DND-41 (cell line): ENCODE measurements at regions not wholly inside any gene's neighbourhood (a gene's known extent, or its start where the extent isn't known, plus 50 kb on each side); places are given as distances from the start of the nearest gene placed in this dataset.

Experiments used
- ATAC-seq: fragments of 200-7000 bp; cut with Tn5 transposase; 3 replicates; pipeline ENCODE4 v1.9.1; 2021; ENCODE audit warnings: low read depth; ENCODE audit not compliant: insufficient read depth
- DNase-seq: peaks from one replicate; pipeline ENCODE4 v3.0.0-alpha.2; 2020
- H2AFZ ChIP-seq: 2 replicates; pipeline ENCODE4 v1.6.0; 2012; ENCODE audit warnings: low read depth, low read length
- H3K27ac ChIP-seq: 2 replicates; pipeline ENCODE4 v1.5.1; 2012; ENCODE audit warnings: low read length, inconsistent platforms
- H3K27me3 ChIP-seq: fragments of 200-600 bp; sonication (generic); 2 replicates; pipeline ENCODE4 v1.6.0; 2012; ENCODE audit warnings: low read length, mild to moderate bottlenecking, inconsistent platforms; ENCODE audit not compliant: insufficient read depth, poor library complexity
- H3K36me3 ChIP-seq: 2 replicates; pipeline ENCODE4 v1.5.1; 2012; ENCODE audit warnings: low read length, inconsistent platforms; ENCODE audit not compliant: insufficient read depth
- H3K4me1 ChIP-seq: 2 replicates; pipeline ENCODE4 v1.5.1; 2012; ENCODE audit warnings: mild to moderate bottlenecking, low read length; ENCODE audit not compliant: insufficient read depth
- H3K4me2 ChIP-seq: 2 replicates; pipeline ENCODE4 v1.6.0; 2012; ENCODE audit warnings: mild to moderate bottlenecking, moderate library complexity, low read length, inconsistent platforms; ENCODE audit not compliant: insufficient read depth
- H3K4me3 ChIP-seq, 2 experiments: fragments of 200-600 bp in 1 of 2; shearing (Covaris generic) in 1 of 2; 2 replicates each; pipeline ENCODE4 v1.5.1; 2012 to 2016; ENCODE audit warnings: inconsistent platforms in 2 of 2, low read length in 2 of 2, mild to moderate bottlenecking in 2 of 2, low read depth in 1 of 2, moderate library complexity in 1 of 2
- H3K79me2 ChIP-seq: 2 replicates; pipeline ENCODE4 v1.6.0; 2012; ENCODE audit warnings: low read length, inconsistent platforms; ENCODE audit not compliant: insufficient read depth
- H3K9ac ChIP-seq: 2 replicates; pipeline ENCODE4 v1.6.0; 2012; ENCODE audit warnings: low read depth, mild to moderate bottlenecking, inconsistent platforms, low read length, moderate library complexity
- H3K9me3 ChIP-seq: 2 replicates; pipeline ENCODE4 v1.5.1; 2012; ENCODE audit warnings: low read length, moderate library complexity, mild to moderate bottlenecking, inconsistent platforms; ENCODE audit not compliant: insufficient read depth, severe bottlenecking
- H4K20me1 ChIP-seq: 2 replicates; pipeline ENCODE4 v1.6.0; 2012; ENCODE audit warnings: low read length; ENCODE audit not compliant: insufficient read depth
- CTCF ChIP-seq: IDR thresholded peaks from 2 replicates; pipeline ENCODE4 v1.5.1; 2012; ENCODE audit warnings: borderline replicate concordance, low read length, moderate library complexity, mild to moderate bottlenecking; ENCODE audit not compliant: poor library complexity, severe bottlenecking; ENCODE audit errors: extremely low read depth
- EZH2 ChIP-seq: IDR thresholded peaks from 3 replicates; pipeline ENCODE4 v1.6.1; 2012; ENCODE audit warnings: borderline replicate concordance, low read depth, mild to moderate bottlenecking, moderate library complexity, low read length, inconsistent platforms; ENCODE audit not compliant: severe bottlenecking

- Histone ChIP-seq H3K4me3 (no peak overlapping the region), H3K27ac (no peak overlapping the region), H3K9ac (no peak overlapping the region), H3K9me3 (no peaks in the 10 kb centered on the region), H4K20me1 (no peaks in the 10 kb centered on the region), H3K4me2 (no peak overlapping the region), H2AFZ (no peak overlapping the region), H3K79me2 (no peaks in the 10 kb centered on the region), H3K36me3 (no peaks in the 10 kb centered on the region), H3K4me1 (no peaks in the 10 kb centered on the region), H3K27me3 (no peaks in the 10 kb centered on the region)
- ATAC-seq (no peak), DNase-seq (no peak)
- TF ChIP-seq CTCF (no peak), EZH2 (no peak)
Observed at GRCh38 chr2:195151711-195152110, 505.3 kb upstream of the SLC39A10 start.

- Histone ChIP-seq H3K4me3 (no peak overlapping the region), H3K36me3 (no peaks in the 10 kb centered on the region), H3K9ac (no peak overlapping the region), H3K79me2 (no peaks in the 10 kb centered on the region), H2AFZ (no peak overlapping the region), H3K27ac (no peak overlapping the region), H3K4me2 (no peak overlapping the region), H3K4me1 (no peaks in the 10 kb centered on the region), H3K27me3 (no peaks in the 10 kb centered on the region), H4K20me1 (no peaks in the 10 kb centered on the region), H3K9me3 (no peaks in the 10 kb centered on the region)
- no peak for TF ChIP-seq CTCF
- TF ChIP-seq EZH2: no peak
- DNase-seq: no peak
- ATAC-seq: no peak
Observed at GRCh38 chr2:195150819-195151218, 506.2 kb upstream of the SLC39A10 start.

GRCh38 chr2:195148004-195148403 lies 509.0 kb upstream of the SLC39A10 start:
- H3K36me3 ChIP-seq: no peaks in the 10 kb centered on the region
- H3K4me2 ChIP-seq: no peak overlapping the region
- DNase-seq (no peak), ATAC-seq (no peak)
- no peak for TF ChIP-seq EZH2
- TF ChIP-seq CTCF: no peak
- peaks cover 11% of the 10 kb centered on the region for H3K9me3 ChIP-seq
- H3K27me3 ChIP-seq: no peaks in the 10 kb centered on the region
- no peaks in the 10 kb centered on the region for H3K4me1 ChIP-seq
- no peaks in the 10 kb centered on the region for H4K20me1 ChIP-seq
- no peak overlapping the region for H2AFZ ChIP-seq
- no peak overlapping the region for H3K27ac ChIP-seq
- H3K4me3 ChIP-seq: no peak overlapping the region
- no peaks in the 10 kb centered on the region for H3K79me2 ChIP-seq
- no peak overlapping the region for H3K9ac ChIP-seq
